DMS 273 (cell line): ENCODE measurements at regions not wholly inside any gene's neighbourhood (a gene's known extent, or its start where the extent isn't known, plus 50 kb on each side); places are given as distances from the start of the nearest gene placed in this dataset.
"Not testable (repeated sequence)": the region's sequence is repeated elsewhere in the genome, so short reads cannot be mapped to it uniquely, and the experiment has no call there.

Source experiments
- DNase-seq: peaks from one replicate; lab custom pipeline; 2025; ENCODE audit not compliant: unreplicated experiment; lab: John Stamatoyannopoulos, UW

DNA sequence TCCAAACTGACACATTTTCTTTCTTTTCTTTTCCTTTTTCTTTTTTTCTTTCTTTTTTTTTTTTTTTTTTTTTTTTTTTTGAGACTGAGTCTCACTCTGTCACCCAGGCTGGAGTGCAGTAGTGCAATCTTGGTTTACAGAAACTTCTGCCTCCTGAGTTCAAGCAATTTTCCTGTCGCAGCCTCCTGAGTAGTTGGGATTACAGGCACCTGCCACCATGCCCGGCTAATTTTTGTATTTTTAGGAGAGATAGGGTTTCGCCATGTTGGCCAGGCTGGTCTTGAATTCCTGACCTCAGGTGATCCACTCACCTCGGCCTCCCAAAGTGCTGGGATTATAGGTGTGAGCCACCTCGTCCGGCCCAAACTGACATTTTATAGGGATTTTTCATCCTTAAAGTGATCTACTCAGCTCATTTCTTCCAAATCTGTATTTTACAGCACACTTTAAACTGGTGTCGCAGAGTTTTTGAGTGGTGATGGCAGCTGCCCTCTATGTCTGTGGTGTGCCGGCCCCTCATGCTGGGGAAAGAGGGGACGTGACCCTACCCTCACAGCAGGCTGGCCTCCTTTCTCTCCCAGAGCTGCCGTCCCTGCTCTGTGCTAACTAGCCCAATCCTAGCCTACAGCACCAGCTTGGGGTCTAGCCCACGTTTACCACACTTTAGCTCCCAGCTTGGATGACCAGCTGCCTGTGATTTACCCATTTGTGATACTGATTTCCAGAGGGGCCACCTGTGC lies 211.9 kb upstream of the HAAO start:
- not testable (repeated sequence) for DNase-seq

DNA sequence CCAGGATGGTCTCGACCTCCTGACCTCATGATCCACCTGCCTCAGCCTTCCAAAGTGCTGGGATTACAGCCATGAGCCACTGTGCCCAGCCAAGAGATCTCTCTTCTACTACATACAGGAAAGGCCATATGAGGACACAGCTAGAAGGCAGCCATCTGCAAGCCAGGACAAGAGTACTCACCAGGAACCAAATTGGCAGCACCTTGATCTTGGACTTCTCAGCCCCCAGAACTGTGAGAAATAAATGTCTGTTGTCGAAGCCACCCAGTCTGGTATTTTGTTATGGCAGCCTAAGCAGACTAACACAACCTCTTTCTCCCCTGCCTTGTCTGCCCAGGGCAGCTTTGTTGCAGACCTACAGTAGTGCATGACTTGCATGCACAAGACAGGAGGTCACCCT lies 211.3 kb upstream of the HAAO start:
- no peak for DNase-seq

DNA sequence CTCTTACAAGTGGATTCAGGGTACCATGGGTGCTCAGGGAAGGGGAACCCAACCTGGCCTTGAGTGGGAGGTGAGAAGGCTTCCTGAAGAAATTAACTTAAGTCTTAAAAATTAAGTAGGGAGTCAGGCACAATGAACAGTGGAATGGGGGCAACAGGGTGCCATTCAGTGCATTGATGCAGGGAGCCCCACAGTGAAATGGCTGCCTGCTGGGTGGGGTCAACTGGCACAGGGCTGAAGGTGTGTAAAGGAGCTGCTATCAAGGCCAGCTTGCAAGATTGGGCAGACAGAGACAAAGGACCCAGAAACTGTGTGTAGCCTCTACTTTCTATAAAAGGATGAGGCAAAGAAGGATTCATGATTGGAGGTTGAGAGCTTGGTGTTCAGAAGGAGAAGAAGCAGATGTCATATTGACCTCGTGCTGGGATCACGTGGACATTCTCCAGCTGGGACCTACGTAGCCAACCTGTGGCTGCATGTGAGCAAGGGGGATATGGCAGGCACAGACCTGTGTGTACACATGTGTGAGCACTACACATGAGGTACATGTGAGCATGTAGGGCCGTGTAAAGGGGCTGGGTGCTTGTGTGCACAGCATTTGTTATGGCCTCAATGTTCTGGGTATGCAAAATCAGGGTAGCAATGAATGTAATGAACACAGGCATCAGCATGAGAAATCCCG lies 209.5 kb upstream of the HAAO start:
- no peak for DNase-seq

DNA sequence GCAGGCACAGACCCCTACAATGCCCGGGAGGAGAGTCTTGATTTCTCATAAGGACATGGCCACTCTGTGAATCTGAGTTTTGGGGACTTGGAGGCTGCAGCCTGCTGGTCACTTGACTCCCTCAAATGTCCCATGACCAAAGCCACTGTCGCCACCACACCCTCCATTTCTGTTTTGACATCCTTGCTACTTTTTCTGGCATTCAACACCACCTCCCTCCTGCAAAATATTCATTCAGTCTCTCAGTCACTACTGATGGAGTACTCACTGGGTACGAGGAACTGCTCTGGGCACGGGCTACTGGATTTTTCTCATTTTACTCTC lies 208.6 kb upstream of the HAAO start:
- DNase-seq = no peak

DNA sequence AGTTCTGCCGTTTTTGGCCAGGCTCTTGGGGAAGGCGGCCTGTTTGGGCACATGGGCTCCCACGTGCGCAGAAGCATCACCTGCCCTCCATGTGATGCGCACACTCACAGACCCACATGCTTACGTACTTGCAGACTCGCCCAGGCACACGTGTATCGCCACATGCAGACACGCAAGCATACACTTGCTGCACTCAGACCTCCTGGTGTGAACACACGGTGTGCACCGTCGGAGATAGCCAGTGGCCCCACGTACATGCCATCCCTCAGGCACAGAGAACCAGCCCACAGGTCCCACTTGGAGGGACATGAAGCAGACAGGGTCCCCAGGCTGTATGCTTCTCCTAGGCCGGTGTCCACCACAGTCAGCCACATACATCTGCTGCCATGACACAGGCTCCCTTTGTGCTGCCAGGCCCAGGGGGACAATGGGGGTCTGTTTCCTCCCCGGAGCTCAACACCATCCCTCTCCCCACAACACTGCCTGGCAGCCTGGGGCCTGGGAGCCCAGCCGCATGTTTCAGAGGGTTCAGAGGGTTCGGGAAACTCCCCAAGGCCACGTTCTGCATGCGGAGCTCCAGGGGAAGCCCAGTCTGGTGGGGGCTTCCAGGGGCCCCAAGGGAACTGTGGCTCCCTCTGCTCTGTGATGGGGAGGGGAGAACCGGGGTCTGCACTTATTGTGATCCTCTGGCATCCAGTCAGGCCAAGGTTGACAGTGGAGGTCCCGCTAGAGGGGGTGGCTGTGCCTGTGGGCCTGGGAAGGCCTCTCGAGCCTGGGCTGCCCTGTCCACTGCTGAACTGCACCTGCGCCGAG lies 208.1 kb upstream of the HAAO start:
- no peak for DNase-seq

DNA sequence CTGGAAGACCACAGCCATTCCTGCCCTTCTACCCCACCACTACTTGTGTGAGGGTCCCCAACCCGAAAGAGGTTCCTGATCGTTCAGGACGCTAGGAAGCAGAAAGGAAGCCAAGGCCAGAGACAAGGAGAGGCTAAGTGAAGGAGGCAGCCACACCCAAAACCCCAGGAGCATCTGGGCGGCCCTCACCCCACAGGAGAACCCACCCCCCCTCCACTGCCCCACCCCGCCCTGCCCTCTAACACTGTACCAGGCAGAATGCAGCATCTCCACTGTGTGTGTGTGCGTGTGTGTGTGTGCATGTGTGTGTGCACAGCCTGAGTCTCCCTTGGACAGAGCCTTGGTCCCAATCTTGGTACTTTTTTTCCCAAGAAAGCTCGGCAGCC lies 207.5 kb upstream of the HAAO start:
- no peak for DNase-seq

DNA sequence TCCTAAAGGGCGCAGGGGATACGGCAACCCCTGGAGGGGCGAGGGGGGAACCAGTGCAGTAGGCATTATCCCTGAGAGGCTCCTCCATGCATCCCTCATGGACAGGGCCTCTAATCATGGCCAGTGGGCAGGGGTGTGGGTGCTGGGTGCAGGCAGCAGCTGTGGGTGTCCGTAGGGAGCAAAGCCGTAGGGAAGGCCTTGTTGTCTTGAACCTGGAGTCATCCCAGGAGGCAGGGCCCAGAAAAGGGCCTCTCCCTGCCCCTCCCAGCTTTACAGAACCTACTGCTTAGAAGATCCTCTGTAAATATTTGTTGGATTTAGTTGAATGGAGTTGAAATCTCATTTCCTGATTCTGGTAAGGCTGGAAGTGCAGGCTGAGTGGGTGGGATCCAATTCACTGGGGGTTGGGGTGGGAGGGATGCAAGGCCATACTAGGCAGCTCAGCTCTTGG lies 207.0 kb upstream of the HAAO start:
- no peak for DNase-seq

DNA sequence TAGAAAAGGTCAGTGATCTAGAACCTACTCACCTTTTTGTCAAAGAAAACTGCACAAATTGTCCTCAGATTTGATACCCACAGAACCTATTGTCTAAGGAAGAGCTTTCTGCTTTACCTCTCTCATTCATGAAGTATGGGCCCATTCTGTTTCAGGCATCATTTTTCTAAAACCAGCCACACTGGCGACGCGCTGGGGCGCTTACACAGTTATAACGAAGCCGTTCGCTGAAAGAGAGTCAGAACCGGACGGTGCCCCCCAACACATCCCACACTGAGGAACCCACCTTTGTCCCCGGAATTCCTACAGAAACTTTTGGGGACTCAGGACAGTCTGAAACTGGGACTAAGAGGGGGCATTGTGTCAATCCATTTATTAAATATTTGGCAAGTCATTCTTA lies 206.3 kb upstream of the HAAO start:
- no peak for DNase-seq

DNA sequence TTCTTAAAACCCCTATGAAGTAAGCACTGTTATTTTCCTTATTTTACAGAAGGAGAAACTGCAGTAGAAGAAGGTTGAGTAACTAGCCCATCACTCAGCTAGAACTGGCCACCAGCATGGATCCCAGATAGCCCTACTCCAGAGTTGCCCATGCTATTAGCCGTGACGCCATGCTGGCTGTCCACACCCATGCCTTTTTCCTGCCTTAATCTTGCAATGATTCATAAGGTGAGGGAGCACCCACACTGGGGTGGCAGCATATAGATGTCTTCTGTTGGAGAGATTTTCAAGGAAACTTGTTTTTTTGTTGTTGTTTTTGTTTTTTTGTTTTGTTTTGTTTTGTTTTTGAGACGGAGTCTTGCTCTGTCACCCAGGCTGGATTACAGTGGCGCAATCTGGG lies 204.1 kb upstream of the HAAO start:
- DNase-seq = no peak

DNA sequence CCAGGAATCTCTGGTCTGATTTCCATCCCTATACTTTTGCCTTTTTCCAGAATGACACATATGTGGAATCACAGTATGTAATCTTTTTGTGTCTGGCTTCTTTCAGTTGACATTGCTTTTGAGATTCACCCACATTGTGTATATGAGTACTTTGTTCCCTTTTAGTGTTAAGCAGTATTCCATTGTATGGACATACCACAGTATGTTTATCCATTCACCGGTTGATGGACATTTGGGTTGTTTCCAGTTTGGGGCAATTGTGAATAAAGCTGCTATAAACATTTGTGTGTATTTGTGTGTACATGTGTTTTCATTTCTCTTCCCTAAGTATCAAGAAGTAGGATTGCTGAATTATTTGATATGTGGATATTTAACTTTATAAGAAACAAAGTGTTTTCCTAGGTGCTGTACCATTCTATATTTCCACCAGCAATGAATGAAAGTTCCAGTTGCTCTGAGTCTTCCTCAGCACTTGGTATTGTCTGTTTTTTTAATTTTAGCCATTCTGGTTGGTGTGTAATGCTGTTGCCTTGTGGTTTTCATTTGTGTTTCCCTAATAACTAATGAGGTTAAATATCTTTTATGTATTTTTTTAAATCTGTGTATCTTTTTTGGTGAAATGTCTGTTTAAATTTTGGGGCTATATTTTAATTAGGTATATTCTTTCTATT lies 203.5 kb upstream of the HAAO start:
- DNase-seq = no peak

DNA sequence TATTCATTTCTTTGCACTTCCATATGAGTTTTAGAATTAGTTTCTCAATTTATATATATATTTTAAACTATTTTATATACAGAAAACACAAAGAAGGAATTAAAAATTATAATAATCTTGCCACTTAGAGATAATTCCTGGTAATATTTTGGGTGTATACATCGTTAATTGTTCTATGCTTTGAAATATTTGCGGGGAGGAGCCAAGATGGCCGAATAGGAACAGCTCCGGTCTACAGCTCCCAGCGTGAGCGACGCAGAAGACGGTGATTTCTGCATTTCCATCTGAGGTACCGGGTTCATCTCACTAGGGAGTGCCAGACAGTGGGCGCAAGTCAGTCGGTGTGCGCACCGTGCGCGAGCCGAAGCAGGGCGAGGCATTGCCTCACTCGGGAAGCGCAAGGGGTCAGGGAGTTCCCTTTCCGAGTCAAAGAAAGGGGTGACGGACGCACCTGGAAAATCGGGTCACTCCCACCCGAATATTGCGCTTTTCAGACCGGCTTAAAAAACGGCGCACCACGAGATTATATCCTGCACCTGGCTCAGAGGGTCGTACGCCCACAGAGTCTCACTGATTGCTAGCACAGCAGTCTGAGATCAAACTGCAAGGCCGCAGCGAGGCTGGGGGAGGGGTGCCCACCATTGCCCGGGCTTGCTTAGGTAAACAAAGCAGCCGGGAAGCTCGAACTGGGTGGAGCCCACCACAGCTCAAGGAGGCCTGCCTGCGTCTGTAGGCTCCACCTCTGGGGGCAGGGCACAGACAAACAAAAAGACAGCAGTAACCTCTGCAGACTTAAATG lies 197.1 kb upstream of the HAAO start:
- DNase-seq = not testable (repeated sequence)

DNA sequence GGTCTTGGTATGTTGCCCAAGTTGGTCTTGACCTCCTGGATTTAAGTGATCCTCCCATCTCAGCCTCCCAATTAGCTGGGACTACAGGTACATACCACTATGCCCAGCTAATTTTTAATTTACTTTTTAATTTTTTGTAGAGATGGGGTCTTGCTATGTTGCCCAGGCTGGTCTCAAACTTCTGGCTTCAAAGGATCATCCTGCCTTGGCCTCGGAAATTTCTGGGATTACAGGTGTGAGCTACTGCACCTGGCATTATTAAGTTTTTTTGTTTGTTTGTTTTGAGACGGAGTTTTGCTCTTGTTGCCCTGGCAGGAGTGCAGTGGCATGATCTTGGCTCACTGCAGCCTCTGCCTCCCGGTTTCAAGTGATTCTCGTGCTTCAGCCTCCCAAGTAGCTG lies 195.7 kb upstream of the HAAO start:
- DNase-seq = not testable (repeated sequence)

DNA sequence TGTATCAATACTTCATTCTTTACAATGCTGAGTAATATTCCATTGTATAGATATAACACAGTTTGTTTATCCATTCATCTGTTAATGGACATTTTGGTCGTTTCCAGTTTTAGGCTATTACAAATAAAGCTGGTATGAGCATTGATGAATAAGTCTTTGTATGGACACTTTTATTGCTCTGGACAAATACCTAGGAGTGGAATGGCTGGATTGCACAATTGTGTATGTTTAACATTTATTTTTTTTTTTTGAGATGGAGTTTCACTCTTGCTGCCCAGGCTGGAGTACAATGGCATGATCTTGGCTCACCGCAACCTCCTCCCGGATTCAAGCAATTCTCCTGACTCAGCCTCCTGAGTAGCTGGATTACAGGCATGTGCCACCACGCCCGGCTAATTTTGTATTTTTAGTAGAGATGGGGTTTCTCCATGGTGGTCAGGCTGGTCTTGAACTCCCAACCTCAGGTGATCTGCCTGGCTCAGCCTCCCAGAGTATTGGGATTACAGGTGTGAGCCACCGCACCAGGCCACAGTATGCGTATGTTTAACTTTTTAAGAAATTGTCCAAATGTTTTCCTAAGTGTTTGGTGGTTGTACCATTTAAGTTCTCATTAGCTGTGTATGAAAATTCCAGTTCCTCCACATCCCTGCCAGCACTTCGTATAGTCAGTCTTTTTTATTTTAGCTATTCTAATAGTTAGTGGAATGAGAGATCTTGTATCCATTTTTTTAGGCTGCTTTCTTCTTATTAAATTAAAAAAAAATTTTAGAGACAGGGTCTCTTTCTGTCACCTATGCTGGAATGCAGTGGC lies 194.9 kb upstream of the HAAO start:
- no peak for DNase-seq

DNA sequence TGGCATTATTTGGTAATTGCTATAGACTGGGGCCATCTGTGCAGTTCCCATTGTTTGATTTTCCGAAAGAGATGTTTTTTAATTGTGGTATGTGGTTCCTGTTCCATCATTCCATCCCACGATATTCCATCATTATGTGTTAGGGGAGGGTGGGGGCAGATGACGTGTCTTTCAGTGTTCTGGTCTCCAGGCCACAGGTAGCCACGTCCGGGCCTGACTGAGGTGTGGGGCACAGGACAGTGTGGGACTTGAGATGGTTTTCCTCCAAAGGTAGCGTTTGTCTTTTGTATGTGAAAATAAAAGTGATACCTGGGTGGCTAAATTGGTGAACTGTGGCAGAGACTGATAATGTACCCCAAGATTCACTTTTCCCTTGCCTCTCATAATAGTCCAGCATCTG lies 192.2 kb upstream of the HAAO start:
- no peak for DNase-seq

DNA sequence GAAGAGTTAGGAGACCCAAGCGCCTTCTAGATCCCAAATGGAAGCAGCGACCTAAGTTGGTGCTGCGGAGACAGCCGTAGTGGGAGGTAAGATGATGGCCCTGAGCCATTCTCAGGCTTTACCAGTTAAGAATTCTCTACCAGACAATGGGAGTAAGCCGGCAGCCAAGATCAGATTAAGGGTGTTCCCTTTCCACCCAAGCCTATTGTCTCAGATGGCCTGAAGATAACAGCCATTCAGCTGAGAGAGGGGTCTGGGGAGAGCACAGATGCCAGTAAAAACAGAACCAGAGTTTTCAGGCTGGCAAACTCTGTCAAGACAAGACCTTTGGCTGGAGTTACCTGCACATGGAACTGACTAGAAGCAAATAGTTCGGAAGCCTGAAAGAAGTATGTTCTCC lies 191.7 kb upstream of the HAAO start:
- DNase-seq = no peak

DNA sequence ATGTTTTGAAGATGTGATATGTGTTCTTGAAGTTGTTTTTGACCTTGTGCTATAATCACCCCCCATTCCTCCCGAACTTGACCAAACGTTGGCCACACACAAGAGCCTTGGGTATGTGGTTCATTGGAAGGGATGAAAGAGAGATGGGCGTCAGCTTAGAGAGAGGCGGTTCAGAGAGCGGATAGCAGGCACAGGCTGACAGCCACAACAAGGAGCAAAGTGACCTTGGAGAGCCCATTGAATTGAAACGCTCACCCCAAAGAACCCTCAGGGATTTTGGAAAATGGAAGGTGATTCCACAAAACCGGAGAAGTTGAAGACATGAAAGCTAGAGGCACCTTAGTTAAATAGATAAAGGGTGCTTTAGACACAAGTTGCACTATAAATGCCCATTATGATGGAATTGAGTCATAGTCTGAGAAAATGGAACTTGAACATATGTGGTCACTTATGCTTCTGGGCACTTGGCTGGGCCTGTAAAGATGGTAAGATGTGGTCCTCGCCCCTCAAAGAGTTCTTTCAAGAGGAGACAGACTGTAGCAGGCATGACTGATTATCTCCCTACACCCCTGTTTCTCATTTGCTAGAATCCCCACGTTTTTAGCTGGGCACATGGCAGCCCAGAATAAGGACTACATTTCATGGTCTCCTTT lies 188.5 kb upstream of the HAAO start:
- DNase-seq = no peak

DNA sequence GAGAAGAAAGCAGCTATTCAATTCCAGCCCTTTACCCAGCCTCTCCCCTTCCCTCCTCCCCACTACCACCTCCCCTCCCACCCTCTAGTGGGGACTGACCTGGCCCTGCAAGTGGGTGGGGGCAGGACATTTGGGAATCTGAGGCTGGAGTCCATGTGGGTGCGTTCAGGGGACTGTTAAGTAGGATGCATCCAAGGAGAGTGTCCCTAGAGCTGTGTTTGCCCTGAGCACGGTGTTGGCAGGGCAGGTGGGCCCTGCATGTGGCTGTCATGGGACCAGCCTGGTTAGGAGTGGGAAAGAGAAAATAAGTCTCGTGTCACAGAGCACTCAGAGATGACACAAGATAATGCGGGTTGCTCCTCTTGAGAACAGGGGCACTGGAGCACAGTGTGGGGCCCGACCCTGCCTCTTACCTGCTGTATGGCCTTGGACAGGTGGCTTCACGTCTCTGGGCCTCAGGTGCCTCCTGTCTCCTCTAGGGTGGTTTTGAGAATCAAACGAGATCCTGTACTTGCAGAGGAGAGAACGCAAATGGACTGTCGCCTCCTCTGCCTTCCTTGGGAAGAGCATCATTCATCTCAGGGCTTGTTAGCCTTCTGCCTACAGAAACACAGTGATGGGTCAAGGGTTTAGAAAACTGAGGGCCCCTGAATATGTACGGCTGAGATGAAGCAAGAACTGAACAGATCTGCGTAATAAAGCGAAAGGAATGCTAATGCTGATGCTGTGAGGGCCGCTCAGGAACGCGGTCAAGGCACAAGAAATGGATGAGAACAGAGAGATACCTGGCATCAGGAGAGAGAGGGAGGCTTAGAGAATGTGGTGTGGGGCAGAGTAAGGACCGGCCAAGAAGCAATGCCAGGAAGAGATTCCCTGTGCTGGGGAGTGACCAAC lies 187.7 kb upstream of the HAAO start:
- no peak for DNase-seq

DNA sequence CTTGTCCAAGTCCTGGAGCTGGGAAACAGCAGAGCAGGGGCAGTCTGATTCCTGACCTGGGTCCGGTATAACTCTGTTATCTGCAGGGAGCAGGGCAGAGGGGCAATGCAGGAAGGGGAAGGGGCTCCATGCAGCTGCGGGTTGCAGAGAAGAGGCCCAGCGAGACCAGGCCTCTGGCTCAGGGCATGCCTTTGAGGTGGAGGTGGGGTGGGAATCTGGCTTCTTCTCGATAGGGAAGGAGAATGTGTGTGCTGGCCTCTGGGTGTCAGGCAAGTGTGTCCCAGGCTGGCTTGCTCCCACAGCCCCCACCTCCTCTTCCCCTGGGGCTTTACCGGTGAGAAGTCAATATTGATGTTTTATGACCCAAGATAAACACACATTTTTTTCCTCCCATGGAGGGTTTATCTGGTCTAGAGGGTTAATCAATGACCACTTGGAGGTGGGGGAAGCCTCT lies 187.1 kb upstream of the HAAO start:
- no peak for DNase-seq
